ENCODE measurements at regions not wholly inside any gene's neighbourhood (a gene's known extent, or its start where the extent isn't known, plus 50 kb on each side); places are given as distances from the start of the nearest gene placed in this dataset.
"Not testable (repeated sequence)": the region's sequence is repeated elsewhere in the genome, so short reads cannot be mapped to it uniquely, and the experiment has no call there.

GRCh38 chr3:109480014-109480413, 142.7 kb upstream of the DPPA4 start:
- no peak for DNase-seq (ENCODE audit: low read depth)

- DNase-seq (ENCODE audit: low read depth) = no peak
Measured at GRCh38 chr3:109478614-109479013, 141.3 kb upstream of the DPPA4 start.

- no peak for DNase-seq (ENCODE audit: low read depth)
Measured at GRCh38 chr3:109460961-109461360, 123.6 kb upstream of the DPPA4 start.

- DNase-seq (ENCODE audit: low read depth) = no peak
Measured at GRCh38 chr3:109445210-109445609, 107.9 kb upstream of the DPPA4 start.

GRCh38 chr3:109442531-109442930, 105.2 kb upstream of the DPPA4 start:
- DNase-seq (ENCODE audit: low read depth) = no peak

GRCh38 chr3:109440353-109440752, 103.0 kb upstream of the DPPA4 start:
- no peak for DNase-seq (ENCODE audit: low read depth)

- no peak for DNase-seq (ENCODE audit: low read depth)
Measured at GRCh38 chr3:109432833-109433232, 95.5 kb upstream of the DPPA4 start.

GRCh38 chr3:109430911-109431563, 93.7 kb upstream of the DPPA4 start:
- no peak for DNase-seq (ENCODE audit: low read depth)

- DNase-seq (ENCODE audit: low read depth) = peak; percentile 52
Measured at GRCh38 chr3:109413049-109413448, 75.7 kb upstream of the DPPA4 start.

- DNase-seq (ENCODE audit: low read depth) = no peak
Measured at GRCh38 chr3:109411547-109411946, 74.2 kb upstream of the DPPA4 start.

- DNase-seq (ENCODE audit: low read depth) = no peak
Measured at GRCh38 chr3:109396806-109397205, 59.5 kb upstream of the DPPA4 start.

- not testable (repeated sequence) for DNase-seq (ENCODE audit: low read depth)
Measured at GRCh38 chr3:109393728-109394127, 56.4 kb upstream of the DPPA4 start.

- no peak for DNase-seq (ENCODE audit: low read depth)
Measured at GRCh38 chr3:109392293-109392692, 54.9 kb upstream of the DPPA4 start.

GRCh38 chr3:109387621-109388020, 50.3 kb upstream of the DPPA4 start:
- DNase-seq (ENCODE audit: low read depth) = no peak

GRCh38 chr3:109387201-109387600, 49.9 kb upstream of the DPPA4 start:
- DNase-seq (ENCODE audit: low read depth) = no peak

Measured in iris pigment epithelial cell (primary cell).